ENCODE measurements at regions not wholly inside any gene's neighbourhood (a gene's known extent, or its start where the extent isn't known, plus 50 kb on each side); places are given as distances from the start of the nearest gene placed in this dataset.
A peak's percentile ranks its signal among the peaks of the same experiment; 100 is the strongest.

DNA sequence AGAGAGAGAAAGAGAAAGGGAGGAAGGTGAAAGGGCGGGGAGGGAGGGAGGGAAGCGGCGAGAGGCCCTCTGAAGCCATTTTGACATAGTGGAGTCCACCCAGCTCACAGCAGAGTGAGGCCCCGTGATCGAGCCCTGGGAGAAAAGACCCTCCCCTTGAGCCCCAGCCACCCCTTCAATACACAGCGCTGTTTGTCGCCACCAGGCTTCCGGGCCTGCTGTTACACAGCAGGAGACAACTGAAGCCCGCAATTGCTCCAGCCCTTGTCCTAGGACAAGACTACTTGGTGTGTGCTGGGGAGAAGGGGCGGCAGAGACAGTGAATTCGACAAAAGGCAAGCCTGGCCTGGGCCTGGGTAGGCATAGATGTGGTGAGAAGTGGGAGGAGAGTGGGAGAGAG is 67.3 kb downstream of the PRR18 start:
- Histone ChIP-seq H3K36me3 (ENCODE audit: insufficient read depth, low read length) (no peaks in the 10 kb centered on the region), H3K27me3 (ENCODE audit: control insufficient read depth in 1 of 2, insufficient read depth in 2 of 2, low read length in 2 of 2) (no peaks in the 10 kb centered on the region), H3K4me3 (ENCODE audit: low read length) (no peak overlapping the region), H3K27ac (ENCODE audit: low read depth in 1 of 2, low read length in 2 of 2) (no peak overlapping the region), H3K9me3 (ENCODE audit: control insufficient read depth in 1 of 2, insufficient read depth in 1 of 2, low read length in 2 of 2) (no peaks in the 10 kb centered on the region), H3K4me1 (ENCODE audit: insufficient read depth, low read length) (peaks cover 30% of the 10 kb centered on the region)
- Mint-ChIP-seq H3K27ac (no peak overlapping the region), H3K4me3 (no peak overlapping the region), H3K36me3 (ENCODE audit: low read depth) (no peaks in the 10 kb centered on the region), H3K9me3 (no peaks in the 10 kb centered on the region), H3K27me3 (peaks cover 18% of the 10 kb centered on the region), H3K4me1 (ENCODE audit: low read depth) (peaks cover 20% of the 10 kb centered on the region)
- intact Hi-C loops (cut with DNase I, micrococcal nuclease) = no loop called here
- TF ChIP-seq, protein P1, sequence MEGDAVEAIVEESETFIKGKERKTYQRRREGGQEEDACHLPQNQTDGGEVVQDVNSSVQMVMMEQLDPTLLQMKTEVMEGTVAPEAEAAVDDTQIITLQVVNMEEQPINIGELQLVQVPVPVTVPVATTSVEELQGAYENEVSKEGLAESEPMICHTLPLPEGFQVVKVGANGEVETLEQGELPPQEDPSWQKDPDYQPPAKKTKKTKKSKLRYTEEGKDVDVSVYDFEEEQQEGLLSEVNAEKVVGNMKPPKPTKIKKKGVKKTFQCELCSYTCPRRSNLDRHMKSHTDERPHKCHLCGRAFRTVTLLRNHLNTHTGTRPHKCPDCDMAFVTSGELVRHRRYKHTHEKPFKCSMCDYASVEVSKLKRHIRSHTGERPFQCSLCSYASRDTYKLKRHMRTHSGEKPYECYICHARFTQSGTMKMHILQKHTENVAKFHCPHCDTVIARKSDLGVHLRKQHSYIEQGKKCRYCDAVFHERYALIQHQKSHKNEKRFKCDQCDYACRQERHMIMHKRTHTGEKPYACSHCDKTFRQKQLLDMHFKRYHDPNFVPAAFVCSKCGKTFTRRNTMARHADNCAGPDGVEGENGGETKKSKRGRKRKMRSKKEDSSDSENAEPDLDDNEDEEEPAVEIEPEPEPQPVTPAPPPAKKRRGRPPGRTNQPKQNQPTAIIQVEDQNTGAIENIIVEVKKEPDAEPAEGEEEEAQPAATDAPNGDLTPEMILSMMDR (IDR thresholded peaks at IDR 0.05) = no peak
- ChIA-PET CTCF (no interaction called here), POLR2A (no interaction called here)
- ATAC-seq (ENCODE audit: poor library complexity) = no peak
- no peak for DNase-seq

DNA sequence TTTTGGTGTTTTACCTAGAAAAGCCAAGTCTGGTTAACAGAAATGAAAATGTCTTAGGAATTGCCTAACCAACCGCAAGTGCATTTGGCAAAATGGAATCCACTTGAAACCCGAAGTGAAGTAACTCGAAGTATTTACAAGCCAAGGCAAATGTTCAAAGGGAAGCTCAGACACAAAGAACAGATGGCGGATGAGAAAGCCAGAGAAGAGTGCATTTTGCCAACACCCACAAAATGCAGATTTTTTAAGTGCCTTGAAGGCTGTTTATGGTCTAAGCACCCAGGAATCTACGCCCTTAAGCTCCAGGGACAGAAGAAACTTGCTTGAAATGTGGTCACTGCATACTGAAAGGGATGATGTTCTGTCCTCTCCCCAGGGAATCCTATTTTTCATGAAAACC is 70.0 kb upstream of the TBXT start:
- Histone ChIP-seq H3K36me3 (ENCODE audit: insufficient read depth, low read length) (no peaks in the 10 kb centered on the region), H3K27ac (ENCODE audit: low read depth in 1 of 2, low read length in 2 of 2) (no peak overlapping the region), H3K27me3 (ENCODE audit: control insufficient read depth in 1 of 2, insufficient read depth in 2 of 2, low read length in 2 of 2) (peaks cover 0 to 6% of the 10 kb centered on the region in 2 experiments), H3K9me3 (ENCODE audit: control insufficient read depth in 1 of 2, insufficient read depth in 1 of 2, low read length in 2 of 2) (no peaks in the 10 kb centered on the region), H3K4me3 (ENCODE audit: low read length) (no peak overlapping the region), H3K4me1 (ENCODE audit: insufficient read depth, low read length) (peaks cover 16% of the 10 kb centered on the region)
- no peak for DNase-seq
- no peak for ATAC-seq (ENCODE audit: poor library complexity)
- TF ChIP-seq, protein P1 (IDR thresholded peaks at IDR 0.05) = no peak
- POLR2A ChIA-PET = no interaction called here
- Mint-ChIP-seq H3K4me1 (ENCODE audit: low read depth) (no peaks in the 10 kb centered on the region), H3K36me3 (ENCODE audit: low read depth) (no peaks in the 10 kb centered on the region), H3K9me3 (no peaks in the 10 kb centered on the region), H3K27ac (no peak overlapping the region), H3K4me3 (no peak overlapping the region), H3K27me3 (peaks cover 36% of the 10 kb centered on the region)
- CTCF ChIA-PET = no interaction called here
- intact Hi-C loops (cut with DNase I, micrococcal nuclease) = no loop called here

DNA sequence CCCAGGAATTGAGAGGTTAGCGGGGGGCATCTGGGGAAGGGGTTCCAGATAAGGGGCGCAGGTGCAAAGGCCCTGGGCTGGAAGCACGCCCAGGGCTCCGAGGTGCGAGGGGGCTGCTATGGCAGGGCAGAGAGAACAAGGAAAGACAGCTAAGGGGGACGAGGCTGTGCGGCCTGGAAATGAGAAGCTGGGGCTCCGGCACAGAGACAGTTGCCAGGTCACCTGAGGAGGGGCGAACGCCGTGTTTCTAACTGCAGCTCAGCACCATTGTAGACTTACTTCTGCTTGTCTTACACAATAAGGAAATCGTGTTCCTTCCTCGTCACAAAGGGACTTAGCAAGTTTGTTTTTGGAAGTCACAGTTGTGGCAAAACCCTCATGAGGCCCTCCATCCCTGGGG is 68.9 kb upstream of the TBXT start:
- peaks cover 0 to 9% of the 10 kb centered on the region in 2 experiments for H3K27me3 ChIP-seq (ENCODE audit: control insufficient read depth in 1 of 2, insufficient read depth in 2 of 2, low read length in 2 of 2)
- H3K27ac ChIP-seq (ENCODE audit: low read depth in 1 of 2, low read length in 2 of 2) = no peak overlapping the region
- intact Hi-C loops (cut with DNase I, micrococcal nuclease) = no loop called here
- no peak for ATAC-seq (ENCODE audit: poor library complexity)
- ChIA-PET POLR2A (no interaction called here), CTCF (no interaction called here)
- no peaks in the 10 kb centered on the region for H3K36me3 Mint-ChIP-seq (ENCODE audit: low read depth)
- peaks cover 38% of the 10 kb centered on the region for H3K27me3 Mint-ChIP-seq
- peak in 2 of 14 experiments; percentile 18 to 23 for DNase-seq
- H3K4me1 ChIP-seq (ENCODE audit: insufficient read depth, low read length) = peaks cover 12% of the 10 kb centered on the region
- H3K9me3 Mint-ChIP-seq = no peaks in the 10 kb centered on the region
- no peaks in the 10 kb centered on the region for H3K36me3 ChIP-seq (ENCODE audit: insufficient read depth, low read length)
- TF ChIP-seq, protein P1 (IDR thresholded peaks at IDR 0.05) = no peak
- no peak overlapping the region for H3K27ac Mint-ChIP-seq
- no peak overlapping the region for H3K4me3 ChIP-seq (ENCODE audit: low read length)
- no peak overlapping the region for H3K4me3 Mint-ChIP-seq
- no peaks in the 10 kb centered on the region for H3K4me1 Mint-ChIP-seq (ENCODE audit: low read depth)
- no peaks in the 10 kb centered on the region for H3K9me3 ChIP-seq (ENCODE audit: control insufficient read depth in 1 of 2, insufficient read depth in 1 of 2, low read length in 2 of 2)
